H9 (cell line): ENCODE measurements at regions not wholly inside any gene's neighbourhood (a gene's known extent, or its start where the extent isn't known, plus 50 kb on each side); places are given as distances from the start of the nearest gene placed in this dataset.

Experiments used
- DNase-seq: peaks from one replicate; pipeline ENCODE4 v3.0.0-alpha.2; 2017
- H2AFZ ChIP-seq: one replicate; pipeline ENCODE4 v1.6.1; 2013; ENCODE audit warnings: mild to moderate bottlenecking, low read length, control low read depth, moderate library complexity
- H2AK5ac ChIP-seq: 2 replicates; pipeline ENCODE4 v1.6.1; 2013; ENCODE audit warnings: low read length, control low read depth, mixed read lengths; ENCODE audit not compliant: insufficient read length
- H2BK120ac ChIP-seq: one replicate; pipeline ENCODE4 v1.6.1; 2013; ENCODE audit warnings: low read depth, mild to moderate bottlenecking, low read length, control low read depth, inconsistent platforms; ENCODE audit not compliant: poor library complexity, severe bottlenecking
- H2BK12ac ChIP-seq: 2 replicates; pipeline ENCODE4 v1.6.1; 2013; ENCODE audit warnings: low read length, control low read depth, mixed read lengths, low read depth; ENCODE audit not compliant: insufficient read length
- H2BK15ac ChIP-seq: 2 replicates; pipeline ENCODE4 v1.6.1; 2013; ENCODE audit warnings: low read depth, low read length, control low read depth
- H2BK20ac ChIP-seq: one replicate; pipeline ENCODE4 v1.6.1; 2013; ENCODE audit warnings: low read depth, mild to moderate bottlenecking, low read length, control low read depth, inconsistent platforms; ENCODE audit not compliant: poor library complexity, severe bottlenecking
- H2BK5ac ChIP-seq: 2 replicates; pipeline ENCODE4 v1.6.1; 2013; ENCODE audit warnings: low read length, control low read depth, mixed read lengths; ENCODE audit not compliant: insufficient read length
- H3K14ac ChIP-seq: 2 replicates; pipeline ENCODE4 v1.6.1; 2013; ENCODE audit warnings: low read length, control low read depth; ENCODE audit not compliant: insufficient read depth
- H3K18ac ChIP-seq: 2 replicates; pipeline ENCODE4 v1.6.1; 2013; ENCODE audit warnings: low read depth, mild to moderate bottlenecking, mixed read lengths, low read length, control low read depth; ENCODE audit not compliant: insufficient read length
- H3K23ac ChIP-seq: 2 replicates; pipeline ENCODE4 v1.6.1; 2013; ENCODE audit warnings: low read length, control low read depth, mixed read lengths, low read depth; ENCODE audit not compliant: insufficient read length
- H3K23me2 ChIP-seq: 2 replicates; pipeline ENCODE4 v1.6.1; 2013; ENCODE audit warnings: low read depth, mild to moderate bottlenecking, mixed read lengths, low read length, control low read depth; ENCODE audit not compliant: insufficient read length, poor library complexity, severe bottlenecking
- H3K27ac ChIP-seq: 2 replicates; pipeline ENCODE4 v1.5.1; 2013; ENCODE audit warnings: low read length, control low read depth, mixed read lengths, low read depth; ENCODE audit not compliant: insufficient read length
- H3K27me3 ChIP-seq: 2 replicates; pipeline ENCODE4 v1.6.1; 2013; ENCODE audit warnings: low read length, control low read depth, inconsistent platforms; ENCODE audit not compliant: insufficient read depth
- H3K4ac ChIP-seq: 2 replicates; pipeline ENCODE4 v1.6.1; 2013; ENCODE audit warnings: low read depth, mild to moderate bottlenecking, control low read depth, inconsistent platforms, low read length, moderate library complexity
- H3K4me1 ChIP-seq: 2 replicates; pipeline ENCODE4 v1.6.1; 2013; ENCODE audit warnings: low read length, control low read depth, inconsistent platforms; ENCODE audit not compliant: insufficient read depth
- H3K4me2 ChIP-seq: 2 replicates; pipeline ENCODE4 v1.6.1; 2013; ENCODE audit warnings: low read length, control low read depth, mixed read lengths; ENCODE audit not compliant: insufficient read length, insufficient read depth
- H3K56ac ChIP-seq: 2 replicates; pipeline ENCODE4 v1.6.1; 2013; ENCODE audit warnings: low read depth, mild to moderate bottlenecking, mixed read lengths, low read length, control low read depth; ENCODE audit not compliant: insufficient read length
- H3K79me1 ChIP-seq: 2 replicates; pipeline ENCODE4 v1.6.1; 2013; ENCODE audit warnings: low read depth, mild to moderate bottlenecking, moderate library complexity, low read length, control low read depth, inconsistent platforms; ENCODE audit not compliant: insufficient read depth, poor library complexity, severe bottlenecking
- H3K79me2 ChIP-seq: 2 replicates; pipeline ENCODE4 v1.6.1; 2013; ENCODE audit warnings: low read length, control low read depth, inconsistent platforms; ENCODE audit not compliant: insufficient read depth
- H3K9ac ChIP-seq: 2 replicates; pipeline ENCODE4 v1.6.1; 2013; ENCODE audit warnings: low read length, control low read depth, mixed read lengths; ENCODE audit not compliant: insufficient read length; ENCODE audit errors: extremely low read depth
- H3K9me3 ChIP-seq: one replicate; pipeline ENCODE4 v1.6.1; 2013; ENCODE audit warnings: low read depth, low read length, inconsistent platforms; ENCODE audit not compliant: control insufficient read depth
- H3T11ph ChIP-seq: one replicate; pipeline ENCODE4 v1.6.1; 2013; ENCODE audit warnings: mild to moderate bottlenecking, low read length, control low read depth, inconsistent platforms
- H4K20me1 ChIP-seq: one replicate; pipeline ENCODE4 v1.6.1; 2013; ENCODE audit not compliant: control insufficient read depth, insufficient read length, insufficient read depth
- H4K5ac ChIP-seq: 2 replicates; pipeline ENCODE4 v1.6.1; 2013; ENCODE audit warnings: low read depth, mild to moderate bottlenecking, mixed read lengths, low read length, control low read depth; ENCODE audit not compliant: insufficient read length
- H4K8ac ChIP-seq: replicated peaks from 2 replicates; pipeline ENCODE4 v1.6.1; 2013; ENCODE audit warnings: low read length, control low read depth, mixed read lengths, low read depth; ENCODE audit not compliant: insufficient read length
- H4K91ac ChIP-seq: 2 replicates; pipeline ENCODE4 v1.6.1; 2013; ENCODE audit warnings: low read depth, mild to moderate bottlenecking, moderate library complexity, mixed read lengths, low read length, control low read depth; ENCODE audit not compliant: insufficient read length
- H3K27ac Mint-ChIP-seq, 3 experiments: 2 replicates in 2 of 3; 3 replicates in 1 of 3; pipeline ENCODE4 v1.8.0; 2020 to 2021; ENCODE audit warnings: mixed read lengths in 3 of 3, mild to moderate bottlenecking in 1 of 3, moderate library complexity in 1 of 3
- H3K27me3 Mint-ChIP-seq: 2 replicates; pipeline ENCODE4 v1.8.0; 2021; ENCODE audit warnings: low read depth, mild to moderate bottlenecking, moderate library complexity, mixed read lengths
- H3K36me3 Mint-ChIP-seq, 3 experiments: 2 replicates in 2 of 3; 3 replicates in 1 of 3; pipeline ENCODE4 v1.8.0; 2020 to 2021; ENCODE audit warnings: low read depth in 3 of 3, mixed read lengths in 3 of 3; ENCODE audit not compliant: insufficient read depth in 1 of 3
- H3K4me1 Mint-ChIP-seq, 2 experiments: 2 replicates each; pipeline ENCODE4 v1.8.0; 2020; ENCODE audit warnings: mixed read lengths in 2 of 2
- H3K4me3 Mint-ChIP-seq, 2 experiments: 2 replicates in 1 of 2; 3 replicates in 1 of 2; pipeline ENCODE4 v1.8.0; 2020 to 2021; ENCODE audit warnings: mild to moderate bottlenecking in 2 of 2, mixed read lengths in 2 of 2, moderate library complexity in 1 of 2
- H3K9me3 Mint-ChIP-seq, 2 experiments: 2 replicates in 1 of 2; 3 replicates in 1 of 2; pipeline ENCODE4 v1.8.0; 2020; ENCODE audit warnings: mild to moderate bottlenecking in 2 of 2, mixed read lengths in 2 of 2, moderate library complexity in 1 of 2
- WGBS: extraction: QIAGEN DNeasy Blood & Tissue Kit; methylation state at CpG from one replicate; pipeline ENCODE4 v1.1.7; 2013; ENCODE audit warnings: missing lambda C conversion rate, low lambda C conversion rate, mixed read lengths; ENCODE audit not compliant: insufficient read length; ENCODE audit errors: extremely low coverage; 5-methylcytosine and 5-hydroxymethylcytosine counted together
- TF ChIP-seq, protein P1 (sequence below): fragments of 200-600 bp; sonication (generic); conservative IDR thresholded peaks from 3 replicates; pipeline ENCODE4 v1.8.0; 2021; ENCODE audit warnings: antibody characterized with exemption, mild to moderate bottlenecking

DNA sequence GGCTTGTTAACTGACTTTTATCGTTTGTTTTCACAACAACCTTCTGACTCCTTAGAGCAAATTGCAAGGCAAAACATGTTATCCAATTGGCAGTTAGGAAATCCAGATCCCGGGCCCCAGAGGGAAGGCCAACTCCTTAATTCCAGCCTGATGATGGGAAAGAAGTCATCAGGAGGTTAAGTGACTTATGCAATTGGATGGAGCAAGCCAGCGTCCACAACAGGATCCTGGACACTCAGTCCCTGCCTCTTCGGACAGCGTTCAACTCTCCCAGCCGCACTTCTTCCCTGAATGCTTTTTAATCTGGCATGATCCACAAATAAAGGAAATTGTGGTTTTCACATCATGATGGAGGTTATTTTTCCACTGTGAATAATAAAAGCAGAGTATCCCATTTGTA lies 310.1 kb downstream of the RAB28 start:
- H3K9me3 Mint-ChIP-seq: no peaks in the 10 kb centered on the region

More for the DNA sequence above, 310.1 kb downstream of the RAB28 start:
- no peak overlapping the region for H3K14ac ChIP-seq
- H3K4me2 ChIP-seq: no peak overlapping the region
- WGBS: no CpG with 5 or more reads among the region's 6 CpGs
- H3K79me2 ChIP-seq: no peaks in the 10 kb centered on the region
- no peak overlapping the region for H2AFZ ChIP-seq
- Mint-ChIP-seq H3K4me1 (no peaks in the 10 kb centered on the region), H3K4me3 (no peak overlapping the region), H3K27ac (no peak overlapping the region), H3K36me3 (no peaks in the 10 kb centered on the region), H3K27me3 (peaks cover 1% of the 10 kb centered on the region; the same call in 1 of the 2 replicates)
- H2BK120ac ChIP-seq: no peak overlapping the region
- no peak overlapping the region for H3K4ac ChIP-seq
- no peak overlapping the region for H3T11ph ChIP-seq
- no peaks in the 10 kb centered on the region for H4K20me1 ChIP-seq
- no peak overlapping the region for H2AK5ac ChIP-seq
- H2BK20ac ChIP-seq: no peak overlapping the region
- no peaks in the 10 kb centered on the region for H3K23me2 ChIP-seq
- H3K18ac ChIP-seq: no peak overlapping the region
- H3K9me3 ChIP-seq: no peaks in the 10 kb centered on the region
- H3K4me1 ChIP-seq: no peaks in the 10 kb centered on the region
- no peak overlapping the region for H2BK5ac ChIP-seq
- H4K5ac ChIP-seq: no peak overlapping the region
- no peak overlapping the region for H2BK12ac ChIP-seq
- no peak overlapping the region for H3K23ac ChIP-seq
- H3K56ac ChIP-seq: no peak overlapping the region
- no peak overlapping the region for H3K27ac ChIP-seq
- no peaks in the 10 kb centered on the region for H3K27me3 ChIP-seq
- TF ChIP-seq, protein P1, sequence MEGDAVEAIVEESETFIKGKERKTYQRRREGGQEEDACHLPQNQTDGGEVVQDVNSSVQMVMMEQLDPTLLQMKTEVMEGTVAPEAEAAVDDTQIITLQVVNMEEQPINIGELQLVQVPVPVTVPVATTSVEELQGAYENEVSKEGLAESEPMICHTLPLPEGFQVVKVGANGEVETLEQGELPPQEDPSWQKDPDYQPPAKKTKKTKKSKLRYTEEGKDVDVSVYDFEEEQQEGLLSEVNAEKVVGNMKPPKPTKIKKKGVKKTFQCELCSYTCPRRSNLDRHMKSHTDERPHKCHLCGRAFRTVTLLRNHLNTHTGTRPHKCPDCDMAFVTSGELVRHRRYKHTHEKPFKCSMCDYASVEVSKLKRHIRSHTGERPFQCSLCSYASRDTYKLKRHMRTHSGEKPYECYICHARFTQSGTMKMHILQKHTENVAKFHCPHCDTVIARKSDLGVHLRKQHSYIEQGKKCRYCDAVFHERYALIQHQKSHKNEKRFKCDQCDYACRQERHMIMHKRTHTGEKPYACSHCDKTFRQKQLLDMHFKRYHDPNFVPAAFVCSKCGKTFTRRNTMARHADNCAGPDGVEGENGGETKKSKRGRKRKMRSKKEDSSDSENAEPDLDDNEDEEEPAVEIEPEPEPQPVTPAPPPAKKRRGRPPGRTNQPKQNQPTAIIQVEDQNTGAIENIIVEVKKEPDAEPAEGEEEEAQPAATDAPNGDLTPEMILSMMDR: no peak
- H2BK15ac ChIP-seq: no peak overlapping the region
- DNase-seq: no peak
- no peak overlapping the region for H4K91ac ChIP-seq
- no peak overlapping the region for H4K8ac ChIP-seq
- no peak overlapping the region for H3K9ac ChIP-seq
- no peaks in the 10 kb centered on the region for H3K79me1 ChIP-seq
